ENCODE measurements at regions not wholly inside any gene's neighbourhood (a gene's known extent, or its start where the extent isn't known, plus 50 kb on each side); places are given as distances from the start of the nearest gene placed in this dataset.

GRCh38 chr2:7567646-7568045 lies 650.4 kb downstream of the RNF144A start:
- TF ChIP-seq, protein P1, sequence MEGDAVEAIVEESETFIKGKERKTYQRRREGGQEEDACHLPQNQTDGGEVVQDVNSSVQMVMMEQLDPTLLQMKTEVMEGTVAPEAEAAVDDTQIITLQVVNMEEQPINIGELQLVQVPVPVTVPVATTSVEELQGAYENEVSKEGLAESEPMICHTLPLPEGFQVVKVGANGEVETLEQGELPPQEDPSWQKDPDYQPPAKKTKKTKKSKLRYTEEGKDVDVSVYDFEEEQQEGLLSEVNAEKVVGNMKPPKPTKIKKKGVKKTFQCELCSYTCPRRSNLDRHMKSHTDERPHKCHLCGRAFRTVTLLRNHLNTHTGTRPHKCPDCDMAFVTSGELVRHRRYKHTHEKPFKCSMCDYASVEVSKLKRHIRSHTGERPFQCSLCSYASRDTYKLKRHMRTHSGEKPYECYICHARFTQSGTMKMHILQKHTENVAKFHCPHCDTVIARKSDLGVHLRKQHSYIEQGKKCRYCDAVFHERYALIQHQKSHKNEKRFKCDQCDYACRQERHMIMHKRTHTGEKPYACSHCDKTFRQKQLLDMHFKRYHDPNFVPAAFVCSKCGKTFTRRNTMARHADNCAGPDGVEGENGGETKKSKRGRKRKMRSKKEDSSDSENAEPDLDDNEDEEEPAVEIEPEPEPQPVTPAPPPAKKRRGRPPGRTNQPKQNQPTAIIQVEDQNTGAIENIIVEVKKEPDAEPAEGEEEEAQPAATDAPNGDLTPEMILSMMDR (IDR thresholded peaks at IDR 0.05; ENCODE audit: low read length): no peak
- TF ChIP-seq EZH2phosphoT487 (IDR thresholded peaks at IDR 0.05; ENCODE audit: low read length): no peak
